OCI-LY1 (cell line): ENCODE measurements at regions not wholly inside any gene's neighbourhood (a gene's known extent, or its start where the extent isn't known, plus 50 kb on each side); places are given as distances from the start of the nearest gene placed in this dataset.

Source experiments
- EZH2 ChIP-seq: fragments of 200-600 bp; sonication (generic), shearing (Covaris generic); IDR thresholded peaks from 2 replicates; pipeline ENCODE4 v1.8.0; 2017; ENCODE audit warnings: borderline replicate concordance, mixed run types, mild to moderate bottlenecking, antibody characterized with exemption, low read length, moderate library complexity, mixed read lengths
- TF ChIP-seq, protein P1 (sequence below): fragments of 200-600 bp; sonication (generic), shearing (Covaris generic); IDR thresholded peaks from 2 replicates; pipeline ENCODE4 v1.5.1; 2017; ENCODE audit warnings: mild to moderate bottlenecking, antibody characterized with exemption, low read length, moderate library complexity, mixed read lengths

DNA sequence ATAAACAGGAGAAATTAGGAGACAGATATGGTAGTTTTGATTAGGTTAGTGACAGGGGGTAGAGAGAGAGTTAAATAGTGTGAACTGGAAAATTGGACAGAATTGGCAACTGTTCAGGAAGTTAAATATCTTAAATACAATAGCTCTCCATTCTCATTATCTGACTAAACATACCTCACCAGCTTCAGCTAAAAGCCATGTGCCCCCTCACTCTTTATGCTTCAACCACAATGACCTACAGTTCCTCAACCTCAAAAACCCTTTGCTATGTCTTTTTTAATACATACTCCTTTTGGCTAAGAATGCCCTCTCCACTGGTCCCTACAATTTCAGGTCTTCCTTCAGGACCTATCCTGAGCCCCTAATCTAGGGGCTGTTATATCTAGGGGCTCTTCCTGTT is 740.2 kb upstream of the ZEB2 start:
- TF ChIP-seq, protein P1, sequence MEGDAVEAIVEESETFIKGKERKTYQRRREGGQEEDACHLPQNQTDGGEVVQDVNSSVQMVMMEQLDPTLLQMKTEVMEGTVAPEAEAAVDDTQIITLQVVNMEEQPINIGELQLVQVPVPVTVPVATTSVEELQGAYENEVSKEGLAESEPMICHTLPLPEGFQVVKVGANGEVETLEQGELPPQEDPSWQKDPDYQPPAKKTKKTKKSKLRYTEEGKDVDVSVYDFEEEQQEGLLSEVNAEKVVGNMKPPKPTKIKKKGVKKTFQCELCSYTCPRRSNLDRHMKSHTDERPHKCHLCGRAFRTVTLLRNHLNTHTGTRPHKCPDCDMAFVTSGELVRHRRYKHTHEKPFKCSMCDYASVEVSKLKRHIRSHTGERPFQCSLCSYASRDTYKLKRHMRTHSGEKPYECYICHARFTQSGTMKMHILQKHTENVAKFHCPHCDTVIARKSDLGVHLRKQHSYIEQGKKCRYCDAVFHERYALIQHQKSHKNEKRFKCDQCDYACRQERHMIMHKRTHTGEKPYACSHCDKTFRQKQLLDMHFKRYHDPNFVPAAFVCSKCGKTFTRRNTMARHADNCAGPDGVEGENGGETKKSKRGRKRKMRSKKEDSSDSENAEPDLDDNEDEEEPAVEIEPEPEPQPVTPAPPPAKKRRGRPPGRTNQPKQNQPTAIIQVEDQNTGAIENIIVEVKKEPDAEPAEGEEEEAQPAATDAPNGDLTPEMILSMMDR: no peak
- no peak for TF ChIP-seq EZH2
